Amniotic epithelial cell (primary cell): ENCODE measurements at regions not wholly inside any gene's neighbourhood (a gene's known extent, or its start where the extent isn't known, plus 50 kb on each side); places are given as distances from the start of the nearest gene placed in this dataset.
"Not testable (repeated sequence)": the region's sequence is repeated elsewhere in the genome, so short reads cannot be mapped to it uniquely, and the experiment has no call there.

Experiments
- DNase-seq: peaks from one replicate; pipeline ENCODE4 v3.0.0-alpha.2; 2010; ENCODE audit warnings: low read depth

DNA sequence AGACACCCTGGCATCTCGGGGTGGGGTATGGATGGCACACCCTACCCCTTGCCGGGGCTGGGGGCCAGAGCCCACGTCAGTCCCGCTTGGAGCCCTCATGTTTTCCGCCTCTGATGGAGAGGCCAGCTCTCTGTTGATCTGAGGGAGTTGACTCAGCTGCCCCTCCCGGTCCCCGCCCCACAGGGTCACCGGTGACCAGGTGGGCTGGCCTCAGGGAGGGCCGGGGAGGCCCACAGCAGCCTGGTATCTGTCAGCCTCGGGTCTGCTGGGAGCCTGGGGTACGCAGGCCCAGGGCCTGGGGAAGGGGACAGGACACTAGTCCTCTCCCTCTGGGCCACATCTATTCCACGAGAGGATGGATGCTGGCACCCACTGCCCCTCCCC is 109.5 kb upstream of the CIBAR2 start:
- no peak for DNase-seq

DNA sequence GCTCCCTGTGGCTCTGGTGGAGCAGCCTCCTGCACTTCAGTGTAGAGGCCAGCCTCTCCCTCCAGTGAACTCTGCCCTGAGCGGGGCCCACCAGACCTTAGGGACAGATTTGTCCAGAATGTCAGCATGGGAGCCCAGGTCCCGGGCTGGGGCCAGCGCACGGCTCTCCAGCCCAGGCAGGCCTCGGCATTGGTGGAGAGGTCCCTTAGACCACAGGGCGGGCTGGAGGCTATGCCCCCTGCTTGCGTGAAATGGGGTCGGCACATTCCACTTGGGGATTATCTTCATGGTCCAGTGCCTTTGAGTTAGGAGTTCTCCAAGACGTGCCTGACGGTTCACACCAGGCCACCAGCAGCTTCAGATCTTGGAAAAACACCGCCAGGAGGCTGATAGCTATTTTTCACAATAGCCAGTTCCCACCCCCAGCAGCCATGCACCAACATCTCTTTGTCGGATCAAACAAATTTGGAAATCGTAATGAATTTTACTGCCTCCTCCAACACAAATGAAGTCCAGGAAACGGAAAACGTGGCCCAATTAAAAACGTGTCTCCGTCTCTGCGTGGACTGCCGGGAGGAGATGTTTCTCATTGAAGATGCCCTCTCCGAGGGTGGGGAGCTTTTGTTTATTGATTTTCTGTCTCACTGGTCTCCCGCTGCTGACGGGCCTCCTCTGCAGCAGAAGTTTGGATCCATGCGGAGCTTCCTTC is 110.0 kb upstream of the CIBAR2 start:
- no peak for DNase-seq

DNA sequence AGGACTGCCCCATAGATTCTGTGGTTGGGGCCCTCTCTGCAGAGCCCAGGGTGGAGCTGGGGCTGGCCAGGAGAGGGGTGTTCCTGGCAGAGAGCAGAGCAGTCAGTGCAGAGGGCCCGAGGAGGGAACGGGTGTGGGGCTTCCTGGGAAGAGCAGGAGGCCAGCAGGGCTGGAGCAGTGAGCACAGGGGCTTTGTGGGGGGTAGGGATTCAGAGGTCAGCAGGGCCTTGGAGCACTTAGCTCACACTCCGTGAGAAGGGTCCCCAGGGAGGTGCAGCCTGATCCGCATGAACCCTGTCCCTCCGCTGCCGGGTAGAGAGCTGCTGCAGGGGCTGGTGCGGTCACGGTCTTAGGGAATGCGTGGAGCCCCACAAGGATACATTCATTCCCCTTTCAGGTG is 113.0 kb upstream of the CIBAR2 start:
- DNase-seq, result no peak

DNA sequence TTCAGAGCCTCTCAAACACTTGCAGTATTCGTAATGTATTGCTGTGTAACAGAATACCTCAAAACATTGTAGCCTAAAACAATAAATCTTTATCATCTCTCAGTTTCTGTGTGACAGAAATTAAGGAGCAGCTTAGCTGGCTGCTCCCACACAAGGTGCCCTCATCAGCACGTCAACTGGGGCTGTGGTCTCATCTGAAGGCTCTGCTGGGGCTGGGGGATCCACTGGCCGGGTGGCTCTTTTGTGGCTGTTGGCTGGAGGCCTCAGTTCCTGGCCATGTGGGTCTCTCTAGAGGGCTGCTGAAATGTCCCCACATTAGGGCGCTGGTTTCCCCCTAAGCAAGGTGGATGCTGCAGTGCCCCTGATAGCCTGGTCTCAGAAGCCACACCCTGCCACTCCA is 113.4 kb upstream of the CIBAR2 start:
- DNase-seq, result no peak

DNA sequence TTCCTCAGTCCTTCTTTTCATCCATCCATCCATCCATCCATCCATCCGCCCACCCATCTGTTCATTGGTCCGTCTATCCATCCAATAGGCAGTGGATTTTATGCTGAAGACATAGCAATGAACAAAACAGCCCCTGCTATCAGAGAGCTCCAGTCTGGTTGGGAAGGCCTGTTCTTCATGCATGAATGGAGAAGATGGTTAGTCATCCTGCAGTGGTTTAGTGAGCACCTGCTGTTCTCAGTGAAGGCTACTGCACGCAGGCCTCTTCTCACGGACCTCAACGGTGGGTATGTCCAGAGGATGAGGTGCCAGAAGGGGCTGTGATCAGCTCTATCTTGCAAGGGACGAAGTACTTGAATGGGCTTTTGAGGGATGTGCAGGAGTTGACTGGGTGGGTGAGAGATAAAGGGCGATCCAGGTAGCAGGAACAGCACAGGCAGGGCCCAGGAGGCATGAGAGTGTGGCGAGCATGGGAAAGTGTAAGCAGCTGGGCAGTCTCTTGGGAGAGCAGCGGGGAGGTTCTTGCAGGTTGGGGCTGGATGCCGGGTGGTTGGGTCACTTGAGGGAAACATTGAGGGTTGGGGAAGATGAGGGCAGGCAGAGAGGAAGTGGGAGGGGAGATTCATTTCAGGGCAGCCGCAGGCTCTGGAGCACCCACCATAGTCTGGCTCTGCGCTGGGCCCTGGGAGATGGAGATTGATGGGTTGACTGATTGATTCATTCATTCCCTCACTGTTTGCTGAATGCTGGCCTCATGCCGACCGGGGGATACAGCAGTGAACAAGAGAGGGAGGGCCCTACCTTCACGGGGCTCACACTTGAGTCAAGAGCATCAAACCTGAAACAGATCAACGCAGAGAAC is 115.0 kb upstream of the CIBAR2 start:
- DNase-seq, result no peak

DNA sequence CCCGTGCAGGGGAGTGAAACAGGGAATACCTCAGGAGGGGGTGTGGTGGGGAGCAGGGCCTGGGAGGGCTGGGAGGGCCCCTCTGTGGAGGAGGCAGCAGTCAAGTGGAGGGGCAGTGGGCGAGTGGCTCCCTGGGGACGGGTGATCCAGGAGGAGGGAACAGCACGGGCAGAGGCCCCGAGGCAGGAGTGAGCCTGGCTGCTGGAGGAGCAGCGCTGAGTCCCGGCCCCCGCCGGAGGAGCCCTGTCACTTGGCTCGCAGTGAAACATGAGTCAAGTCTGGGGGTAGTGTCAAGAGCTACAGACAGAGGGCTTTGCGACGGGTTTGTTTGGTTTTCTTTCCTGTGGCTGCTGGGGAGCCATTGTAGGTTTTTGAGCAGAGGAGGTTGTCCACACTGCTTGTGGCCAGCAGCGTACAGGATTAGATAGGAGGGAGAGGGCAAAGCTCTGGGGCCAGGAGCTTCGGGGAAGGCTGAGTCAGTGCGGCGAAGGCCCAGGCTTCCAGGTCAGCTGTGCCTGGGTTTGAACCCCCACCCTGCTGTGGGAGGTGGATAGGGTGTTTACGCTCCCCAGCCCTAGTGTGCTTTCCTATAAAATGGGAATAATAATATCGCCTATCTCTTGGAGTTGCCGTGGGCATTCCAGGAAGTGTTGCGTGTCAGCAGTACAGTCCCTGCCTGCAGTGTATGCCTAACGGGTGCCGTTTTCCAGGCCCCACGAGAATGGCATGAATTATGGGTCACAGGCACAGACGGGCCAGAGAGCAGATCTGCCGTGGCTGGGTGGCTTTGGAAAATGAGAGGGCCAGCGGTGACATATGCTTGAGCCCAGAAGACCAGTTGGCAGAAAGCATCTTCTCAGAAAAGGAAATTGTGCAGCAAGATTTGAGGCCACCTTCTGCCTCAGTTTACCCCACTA is 115.9 kb upstream of the CIBAR2 start:
- DNase-seq, result peak; percentile 61

DNA sequence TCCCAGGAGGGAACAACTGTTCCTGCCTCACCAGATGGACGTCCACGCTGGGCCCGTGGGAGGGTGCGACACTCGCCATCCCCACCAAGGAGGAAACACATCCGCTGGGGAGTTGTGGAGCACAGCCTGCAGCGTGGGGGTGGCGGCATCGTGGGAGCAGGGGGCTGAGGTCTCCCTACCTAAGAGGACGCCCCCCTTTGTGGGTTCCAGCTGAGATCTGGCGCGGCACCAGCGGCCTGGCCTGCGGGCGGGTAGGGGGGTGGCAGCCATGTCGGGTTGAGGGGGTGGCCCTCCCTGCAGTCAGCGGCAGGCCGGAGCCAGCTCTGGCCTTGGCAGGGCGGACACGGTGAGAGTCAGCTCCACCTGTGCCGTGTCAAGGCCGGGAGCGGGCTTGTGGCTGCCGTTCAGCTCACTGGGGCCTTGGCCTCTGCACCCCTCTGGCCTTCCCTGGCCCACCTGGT is 116.7 kb upstream of the CIBAR2 start:
- no peak for DNase-seq

DNA sequence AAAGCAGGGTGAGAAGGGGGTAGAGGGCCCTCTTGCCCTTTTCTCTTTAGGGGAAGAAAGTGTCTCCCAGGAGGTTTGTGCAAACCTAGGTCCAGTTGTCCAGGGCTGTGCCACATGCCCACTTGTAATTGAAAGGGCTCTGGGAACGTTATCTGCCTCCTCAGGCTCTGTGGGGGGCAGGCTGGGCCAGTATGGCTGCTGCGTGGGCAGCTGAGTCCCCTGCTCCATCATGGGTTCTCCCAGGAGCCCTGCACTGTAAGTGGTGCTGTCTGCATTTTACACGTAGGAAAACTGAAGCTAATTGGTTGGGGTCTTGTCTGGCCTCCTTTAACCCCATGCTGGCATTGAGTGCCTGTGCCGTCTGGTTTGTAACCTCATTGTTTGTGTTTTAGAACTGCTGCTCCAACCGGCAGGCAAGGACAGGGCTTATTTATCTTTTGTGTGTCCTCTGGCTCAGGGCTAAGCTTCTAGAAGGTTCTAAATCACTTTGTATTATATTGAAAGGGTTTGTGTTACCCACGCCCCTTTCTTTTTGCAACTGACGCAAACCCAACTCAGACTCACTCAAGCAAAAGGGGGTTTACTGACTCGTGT is 117.7 kb upstream of the CIBAR2 start:
- no peak for DNase-seq

DNA sequence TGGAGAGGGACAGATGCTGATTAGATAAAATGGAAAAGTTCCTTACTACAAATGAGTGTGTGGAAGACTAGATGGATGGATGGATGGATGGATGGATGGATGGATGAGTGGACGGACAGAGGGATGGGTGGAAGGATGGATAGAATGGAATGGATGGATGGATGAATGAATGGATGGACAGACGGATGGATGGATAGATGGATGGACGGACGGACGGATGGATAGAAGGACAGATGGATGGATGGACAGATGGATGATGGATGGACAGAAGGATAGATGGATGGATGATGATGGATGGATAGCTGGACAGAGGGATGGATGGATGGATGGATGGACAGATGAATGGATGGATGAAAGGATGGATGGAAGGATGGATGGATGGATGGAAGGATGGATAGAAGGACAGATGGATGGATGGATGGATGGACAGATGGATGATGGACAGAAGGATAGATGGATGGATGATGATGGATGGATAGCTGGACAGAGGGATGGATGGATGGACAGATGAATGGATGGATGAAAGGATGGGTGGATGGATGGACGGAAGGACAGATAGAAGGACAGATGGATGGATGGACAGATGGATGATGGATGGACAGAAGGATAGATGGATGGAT is 118.6 kb upstream of the CIBAR2 start:
- DNase-seq, result not testable (repeated sequence)

DNA sequence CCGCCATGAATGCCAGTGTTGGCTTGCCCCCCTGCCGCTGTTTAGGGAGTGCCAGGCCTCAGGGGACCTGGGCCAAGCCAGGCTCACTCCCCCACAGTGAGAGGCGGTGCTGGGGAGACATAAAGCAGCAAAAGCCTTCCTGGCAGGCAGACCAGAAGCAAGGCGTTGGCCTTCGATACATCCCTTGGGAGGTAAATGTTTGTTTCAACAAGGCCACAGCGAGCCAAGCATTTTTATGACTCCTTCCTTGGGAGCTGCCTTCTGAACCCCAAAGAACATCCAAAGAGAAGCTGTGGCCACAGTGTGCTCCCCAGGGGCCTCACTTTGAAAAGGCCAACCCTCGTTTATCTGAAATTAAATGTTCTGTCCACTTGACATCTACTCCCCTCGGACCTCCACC is 119.7 kb upstream of the CIBAR2 start:
- no peak for DNase-seq

DNA sequence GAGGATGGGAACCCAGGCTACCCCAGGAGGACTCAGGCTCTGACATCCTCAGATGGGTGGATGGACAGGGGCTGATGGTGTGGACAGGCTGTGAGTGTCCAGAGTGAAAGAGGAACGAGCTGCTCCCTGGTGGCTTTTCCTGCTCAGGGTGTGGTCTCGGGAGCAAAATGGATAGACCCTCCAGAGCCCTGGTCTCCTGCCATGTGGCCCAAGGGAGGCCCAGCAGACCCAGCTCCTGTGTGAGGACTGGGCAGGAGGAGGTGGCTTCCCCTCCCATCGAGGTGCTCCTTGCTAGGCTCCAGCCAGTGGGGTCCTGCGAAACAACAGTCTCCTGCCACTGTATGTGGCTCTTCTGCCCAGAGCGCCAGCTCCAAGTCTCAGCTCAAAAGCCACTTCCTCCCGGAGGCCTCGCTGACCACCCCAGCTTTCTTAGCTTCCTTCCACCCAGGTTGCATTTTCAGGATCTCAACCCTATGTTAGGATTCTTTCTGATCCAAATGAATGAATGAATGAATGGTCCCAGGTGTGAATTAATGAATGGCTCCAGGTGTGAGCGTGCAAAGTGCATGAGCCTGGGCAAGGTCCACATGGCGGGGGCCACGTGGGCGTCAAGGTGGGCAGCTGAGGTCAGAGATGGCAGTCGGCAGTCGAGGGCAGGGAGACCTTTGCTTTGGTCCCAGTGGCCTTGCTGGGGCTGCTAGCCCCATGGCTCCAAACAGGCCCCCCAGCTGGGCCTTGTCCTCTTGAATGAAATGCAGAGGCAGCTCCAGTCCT is 120.3 kb upstream of the CIBAR2 start:
- DNase-seq, result no peak

DNA sequence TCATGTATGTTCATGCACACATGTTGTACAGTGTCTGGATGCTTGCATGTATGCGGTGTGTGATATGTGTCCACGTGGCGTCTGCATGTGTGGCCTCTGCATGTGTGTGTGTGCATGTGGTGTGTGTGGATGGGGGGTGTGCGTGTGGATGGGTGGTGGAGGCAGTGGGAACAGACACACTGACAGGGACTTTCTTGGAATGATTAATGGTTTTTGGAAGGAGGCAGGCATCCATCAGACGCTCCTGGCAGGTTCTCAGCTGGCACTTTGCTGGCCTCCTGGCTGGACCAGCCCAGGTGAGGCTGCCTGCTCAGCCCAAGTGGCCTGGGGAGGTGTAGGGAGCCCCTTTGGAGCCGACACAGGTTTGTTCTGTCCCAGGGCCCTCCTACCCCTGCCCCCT is 121.2 kb upstream of the CIBAR2 start:
- DNase-seq, result no peak

DNA sequence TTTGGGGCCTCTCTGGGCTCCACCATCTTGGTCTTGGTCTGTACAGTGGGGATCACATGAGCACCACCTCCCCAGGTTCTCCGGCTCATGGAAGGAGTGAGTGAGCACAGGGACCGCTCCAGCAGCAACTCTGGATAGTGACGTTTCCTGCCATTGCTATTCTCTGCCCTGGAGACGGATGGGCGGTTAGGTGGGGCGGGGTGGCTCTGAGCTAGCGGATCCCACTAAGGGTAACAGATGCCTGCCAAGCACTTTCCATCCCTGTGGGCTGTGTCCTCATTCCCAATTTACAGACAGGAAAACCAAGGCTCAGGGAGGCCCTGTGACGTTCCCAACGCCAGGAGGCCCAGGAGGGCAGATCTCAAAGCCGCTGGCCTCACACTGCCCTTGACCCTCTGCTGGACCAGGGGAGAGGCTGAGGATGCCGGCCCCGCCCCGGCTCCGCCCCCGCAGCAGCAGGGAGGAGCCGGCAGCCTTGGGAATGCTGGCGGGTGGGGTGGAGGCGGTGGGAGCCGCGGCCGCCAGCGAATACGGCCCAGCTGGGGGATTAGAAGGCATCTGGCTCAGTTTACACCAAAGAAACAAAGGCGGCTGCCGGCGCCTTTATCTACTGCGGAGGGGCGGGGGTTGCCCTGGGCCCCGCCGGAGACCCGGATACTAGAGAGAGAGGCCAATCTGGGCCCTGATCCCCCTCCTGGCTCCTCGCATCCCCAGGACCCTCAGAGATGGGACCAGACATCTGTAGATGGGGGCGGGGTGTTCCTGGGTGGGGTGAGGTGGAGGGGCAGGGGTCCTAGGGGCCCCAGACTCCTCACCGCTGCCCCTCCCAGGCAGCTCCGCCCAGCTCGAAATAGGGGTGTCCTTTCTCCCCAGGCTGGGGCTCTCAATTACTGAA is 122.3 kb upstream of the CIBAR2 start:
- peak; percentile 83 for DNase-seq

DNA sequence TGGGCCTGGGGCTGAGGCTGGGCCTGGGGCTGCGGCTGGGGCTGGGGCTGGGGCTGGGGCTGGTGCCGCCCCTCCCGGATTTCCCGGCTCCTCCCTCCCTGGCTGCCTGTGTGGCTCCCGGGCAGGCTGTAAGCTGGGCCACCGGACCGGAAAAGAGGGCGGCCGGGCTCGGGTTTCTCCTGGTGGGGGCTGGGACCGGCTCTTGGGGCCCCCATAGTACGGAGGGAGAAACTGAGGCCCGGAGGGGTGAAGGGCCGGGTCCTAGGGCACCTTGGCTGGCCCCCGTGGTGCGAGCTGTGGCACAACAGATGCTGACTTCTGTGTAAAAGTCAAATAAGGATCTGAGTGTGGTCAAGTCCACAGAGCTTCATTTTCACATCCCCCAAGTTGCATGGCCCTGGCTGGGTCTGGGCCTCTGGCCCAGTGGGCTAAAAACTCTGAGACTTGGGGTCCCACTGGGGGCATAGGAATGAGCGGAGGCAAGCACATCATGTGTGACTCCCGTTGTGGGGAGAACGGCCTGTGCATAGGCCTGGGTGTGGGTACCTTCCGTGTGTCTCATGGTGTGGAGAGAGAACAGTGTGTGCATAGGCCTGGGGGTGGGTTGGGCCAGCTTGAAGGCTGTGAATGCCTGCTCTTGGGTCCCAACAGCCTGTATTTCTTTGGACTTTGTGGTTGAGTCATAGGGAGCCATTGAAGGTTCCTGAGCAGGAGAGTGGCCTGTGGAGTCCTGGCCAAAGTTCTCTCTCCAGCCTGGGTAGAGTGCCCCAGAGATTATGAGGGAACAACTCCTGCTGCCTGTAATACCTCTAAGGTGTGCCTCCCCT is 123.9 kb upstream of the CIBAR2 start:
- DNase-seq, result no peak

DNA sequence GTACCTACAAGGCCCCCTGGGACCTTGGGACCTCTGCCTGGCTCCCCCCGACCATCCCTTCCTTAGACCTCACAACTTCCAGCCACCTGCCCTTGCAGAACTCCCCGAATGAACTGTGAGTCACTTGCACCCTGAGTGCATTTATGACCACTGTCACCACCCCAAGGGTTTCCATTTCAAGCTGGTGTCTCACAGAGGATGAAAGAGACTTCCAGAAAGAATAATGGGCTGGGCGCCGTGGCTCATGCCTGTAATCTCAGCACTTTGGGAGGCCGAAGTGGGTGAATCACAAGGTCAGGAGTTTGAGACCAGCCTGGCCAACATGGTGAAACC is 124.5 kb upstream of the CIBAR2 start:
- DNase-seq, result peak; percentile 53

DNA sequence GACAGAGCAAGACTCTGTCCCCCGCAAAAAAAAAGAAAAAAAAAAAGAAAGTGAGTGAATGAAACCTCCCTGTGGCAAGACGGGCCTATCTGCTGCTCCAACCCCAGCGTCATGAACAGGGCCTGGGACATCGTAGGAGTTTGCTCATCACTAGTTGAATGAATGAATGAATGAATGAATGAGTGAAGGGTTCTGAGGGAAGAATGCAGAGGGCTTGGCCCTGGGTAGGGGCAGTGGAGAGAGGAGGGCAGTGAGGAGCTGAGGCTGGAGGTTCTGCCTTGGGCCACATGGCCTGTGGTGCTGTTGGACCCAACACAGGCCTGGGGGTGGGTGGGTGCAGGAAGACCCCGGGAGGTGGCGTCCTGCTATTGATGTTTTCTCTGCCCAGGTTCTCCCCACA is 125.5 kb upstream of the CIBAR2 start:
- no peak for DNase-seq

DNA sequence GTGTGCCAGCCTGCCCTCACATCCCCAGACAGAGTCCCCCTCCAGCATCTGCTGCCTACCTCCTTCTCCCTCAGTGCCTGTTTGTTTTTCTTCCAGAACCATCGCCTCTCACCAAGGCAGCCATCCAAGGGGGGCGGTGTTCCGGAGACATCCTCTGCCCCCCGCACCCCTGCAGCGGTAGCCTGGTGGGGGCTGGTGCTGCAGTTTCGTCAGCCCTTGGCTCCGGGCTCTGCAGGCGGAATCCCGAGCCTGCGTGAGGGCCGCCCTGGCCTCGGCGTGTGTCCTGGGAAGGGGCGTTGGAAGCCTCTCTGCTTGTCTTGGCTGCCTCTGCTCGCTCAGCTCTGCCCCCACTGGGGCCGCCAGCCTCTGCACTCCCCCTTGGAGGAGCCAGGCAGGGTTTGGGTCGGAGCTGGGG is 126.0 kb upstream of the CIBAR2 start:
- DNase-seq, result peak; percentile 73

DNA sequence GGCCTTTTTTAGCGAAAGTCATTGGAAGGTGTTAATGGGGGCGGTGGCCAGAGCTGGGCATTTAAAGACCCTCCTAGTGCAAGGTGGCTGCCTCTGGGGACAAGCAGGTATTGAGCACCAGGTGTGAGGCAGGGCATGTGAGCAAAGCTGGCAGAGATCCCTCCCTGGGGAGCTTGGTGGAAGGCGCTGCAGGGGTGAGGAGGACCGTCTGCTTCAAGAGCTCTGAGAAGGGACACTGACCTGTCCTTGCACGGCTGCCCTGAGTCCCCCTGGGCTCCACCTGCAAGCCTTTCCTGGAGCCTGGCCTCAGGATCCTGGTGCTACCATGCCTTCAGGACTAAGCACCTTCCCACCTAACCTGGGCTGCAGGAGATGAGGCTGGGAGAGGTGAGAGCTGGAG is 127.0 kb upstream of the CIBAR2 start:
- DNase-seq, result no peak

DNA sequence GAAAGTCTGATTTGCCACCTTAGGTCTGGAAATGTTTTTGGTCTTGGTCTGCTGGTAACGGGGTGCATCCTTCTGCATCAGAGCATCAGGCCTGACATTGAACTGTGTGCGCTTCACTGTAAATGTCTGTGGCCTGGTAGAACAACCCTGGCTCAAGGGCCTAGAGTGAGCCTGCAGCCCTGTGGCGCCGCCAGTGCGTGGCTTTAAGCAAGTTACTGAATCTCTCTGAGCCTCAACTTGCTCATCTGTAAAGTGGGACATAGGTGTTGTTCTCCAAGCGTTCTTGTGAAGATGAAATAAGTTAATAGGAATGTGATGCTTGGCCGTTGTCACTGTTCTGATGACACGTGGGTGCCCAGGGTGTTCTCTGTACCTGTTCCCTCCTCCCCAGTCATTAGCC is 127.6 kb upstream of the CIBAR2 start:
- no peak for DNase-seq
